ENCODE measurements at regions not wholly inside any gene's neighbourhood (a gene's known extent, or its start where the extent isn't known, plus 50 kb on each side); places are given as distances from the start of the nearest gene placed in this dataset.
"Not testable (repeated sequence)": the region's sequence is repeated elsewhere in the genome, so short reads cannot be mapped to it uniquely, and the experiment has no call there.

GRCh38 chr12:87198181-87198580, 831.0 kb downstream of the C12orf50 start:
- H3K4me3 ChIP-seq (ENCODE audit: low read depth in 1 of 2, low read length in 1 of 2): no peak overlapping the region
- H3K27me3 ChIP-seq: no peaks in the 10 kb centered on the region
- TF ChIP-seq CTCF (IDR thresholded peaks at IDR 0.05): no peak
- no peaks in the 10 kb centered on the region for H3K9me3 ChIP-seq
- no peak overlapping the region for H3K27ac ChIP-seq
- no peaks in the 10 kb centered on the region for H3K36me3 ChIP-seq
- no peaks in the 10 kb centered on the region for H3K4me1 ChIP-seq (ENCODE audit: control insufficient read depth in 1 of 2, insufficient read depth in 1 of 2, low read depth in 1 of 2, low read length in 1 of 2)

- TF ChIP-seq CTCF (IDR thresholded peaks at IDR 0.05): no peak
- Histone ChIP-seq H3K4me3 (ENCODE audit: low read depth in 1 of 2, low read length in 1 of 2) (no peak overlapping the region), H3K27me3 (no peaks in the 10 kb centered on the region), H3K9me3 (no peaks in the 10 kb centered on the region), H3K27ac (no peak overlapping the region), H3K4me1 (ENCODE audit: control insufficient read depth in 1 of 2, insufficient read depth in 1 of 2, low read depth in 1 of 2, low read length in 1 of 2) (no peaks in the 10 kb centered on the region), H3K36me3 (no peaks in the 10 kb centered on the region)
Observed at GRCh38 chr12:87196321-87196720, 832.9 kb downstream of the C12orf50 start.

GRCh38 chr12:87194389-87194788, 834.8 kb downstream of the C12orf50 start:
- not testable (repeated sequence) for H3K4me3 ChIP-seq (ENCODE audit: low read depth in 1 of 2, low read length in 1 of 2); H3K9me3 ChIP-seq; H3K36me3 ChIP-seq; H3K4me1 ChIP-seq (ENCODE audit: control insufficient read depth in 1 of 2, insufficient read depth in 1 of 2, low read depth in 1 of 2, low read length in 1 of 2); H3K27ac ChIP-seq; H3K27me3 ChIP-seq

- no peak for TF ChIP-seq CTCF (IDR thresholded peaks at IDR 0.05)
- H3K4me1 ChIP-seq (ENCODE audit: control insufficient read depth in 1 of 2, insufficient read depth in 1 of 2, low read depth in 1 of 2, low read length in 1 of 2): no peaks in the 10 kb centered on the region
Observed at GRCh38 chr12:87185367-87185766, 843.8 kb downstream of the C12orf50 start.

GRCh38 chr12:87182696-87183233, 846.4 kb downstream of the C12orf50 start:
- Histone ChIP-seq H3K4me3 (ENCODE audit: low read depth in 1 of 2, low read length in 1 of 2) (no peak overlapping the region), H3K27me3 (no peaks in the 10 kb centered on the region), H3K9me3 (no peaks in the 10 kb centered on the region), H3K36me3 (no peaks in the 10 kb centered on the region), H3K27ac (no peak overlapping the region), H3K4me1 (ENCODE audit: control insufficient read depth in 1 of 2, insufficient read depth in 1 of 2, low read depth in 1 of 2, low read length in 1 of 2) (no peaks in the 10 kb centered on the region)
- no peak for TF ChIP-seq CTCF (IDR thresholded peaks at IDR 0.05)

More at GRCh38 chr12:87185367-87185766, 843.8 kb downstream of the C12orf50 start:
- Histone ChIP-seq H3K4me3 (ENCODE audit: low read depth in 1 of 2, low read length in 1 of 2) (no peak overlapping the region), H3K27ac (no peak overlapping the region), H3K36me3 (no peaks in the 10 kb centered on the region), H3K27me3 (no peaks in the 10 kb centered on the region), H3K9me3 (no peaks in the 10 kb centered on the region)

- Histone ChIP-seq H3K27ac (no peak overlapping the region), H3K27me3 (no peaks in the 10 kb centered on the region), H3K9me3 (no peaks in the 10 kb centered on the region), H3K36me3 (no peaks in the 10 kb centered on the region), H3K4me3 (ENCODE audit: low read depth in 1 of 2, low read length in 1 of 2) (no peak overlapping the region), H3K4me1 (ENCODE audit: control insufficient read depth in 1 of 2, insufficient read depth in 1 of 2, low read depth in 1 of 2, low read length in 1 of 2) (no peaks in the 10 kb centered on the region)
- TF ChIP-seq CTCF (IDR thresholded peaks at IDR 0.05): no peak
Observed at GRCh38 chr12:87171356-87171755, 857.8 kb downstream of the C12orf50 start.
